HG03565 (cell line): ENCODE measurements at regions not wholly inside any gene's neighbourhood (a gene's known extent, or its start where the extent isn't known, plus 50 kb on each side); places are given as distances from the start of the nearest gene placed in this dataset.
"Not testable (repeated sequence)": the region's sequence is repeated elsewhere in the genome, so short reads cannot be mapped to it uniquely, and the experiment has no call there.

Source experiments
- ATAC-seq: cut with Tn5 transposase; IDR thresholded peaks from one replicate; pipeline ENCODE4 v1.9.1; 2021; ENCODE audit warnings: mild to moderate bottlenecking, moderate library complexity; ENCODE audit not compliant: unreplicated experiment

GRCh38 chr6:1230689-1231605, 81.0 kb upstream of the FOXQ1 start:
- ATAC-seq, result no peak

GRCh38 chr6:1230281-1230680, 81.6 kb upstream of the FOXQ1 start:
- no peak for ATAC-seq

DNA sequence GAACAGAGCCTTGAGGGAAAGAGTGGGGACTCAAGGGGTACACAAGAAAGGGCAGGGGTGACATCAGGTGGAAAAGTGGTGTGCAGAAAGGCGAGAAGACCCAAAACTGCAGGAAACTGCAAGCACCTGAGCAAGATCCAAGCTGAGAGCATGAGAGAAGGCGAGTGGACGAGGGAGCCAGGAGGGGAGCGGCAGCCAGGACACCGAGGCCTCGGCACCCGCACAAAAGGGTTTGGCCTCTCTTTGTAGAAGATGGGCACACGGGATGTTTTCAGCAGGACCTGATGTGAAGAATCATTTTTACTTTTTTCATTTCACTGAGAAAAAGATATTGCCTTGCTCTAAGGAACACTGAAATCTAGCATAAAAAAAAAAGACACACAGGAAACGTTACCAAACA, 82.1 kb upstream of the FOXQ1 start:
- ATAC-seq, result no peak

DNA sequence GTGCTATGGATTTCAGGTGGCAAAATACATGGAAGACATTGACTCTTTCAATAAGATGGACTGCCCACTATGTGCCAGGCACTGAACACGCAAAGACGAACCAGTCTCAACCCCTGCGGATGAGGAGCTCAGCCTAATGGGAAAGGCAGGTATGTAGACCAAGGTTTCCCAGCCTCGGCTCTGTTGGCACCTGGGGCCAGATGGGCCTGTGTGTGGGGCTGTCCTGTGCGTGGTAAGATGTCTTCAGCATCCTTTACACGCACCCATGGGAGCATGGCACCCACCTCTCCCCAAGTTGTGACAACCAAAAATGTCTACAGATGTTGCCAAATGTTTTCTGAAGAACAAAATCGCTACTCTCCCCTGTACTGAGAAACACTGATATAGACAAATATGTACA, 82.6 kb upstream of the FOXQ1 start:
- ATAC-seq, result no peak

- ATAC-seq, result no peak
Measured at GRCh38 chr6:1228754-1229191, 83.1 kb upstream of the FOXQ1 start.

GRCh38 chr6:1227935-1228753, 83.8 kb upstream of the FOXQ1 start:
- no peak for ATAC-seq

DNA sequence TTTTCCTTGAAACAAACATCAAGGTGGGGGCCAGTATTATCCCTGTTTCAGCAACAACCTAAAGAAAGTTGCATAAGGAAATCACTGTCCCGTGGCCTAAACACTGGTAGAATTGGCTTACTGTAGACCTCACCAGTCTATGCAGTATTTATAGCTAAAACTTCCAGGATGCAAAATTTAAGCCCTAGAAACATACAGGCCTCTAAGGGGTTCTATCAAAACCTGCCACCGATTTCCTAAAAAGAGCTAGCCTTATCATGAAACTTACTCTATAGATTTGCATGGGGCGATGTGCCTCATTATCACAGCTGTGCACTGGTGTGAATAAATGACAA, 84.3 kb upstream of the FOXQ1 start:
- ATAC-seq, result no peak

- no peak for ATAC-seq
Measured at GRCh38 chr6:1226277-1227099, 85.4 kb upstream of the FOXQ1 start.

- no peak for ATAC-seq
Measured at GRCh38 chr6:1224514-1224913, 87.4 kb upstream of the FOXQ1 start.

GRCh38 chr6:1222728-1223595, 88.9 kb upstream of the FOXQ1 start:
- no peak for ATAC-seq

- no peak for ATAC-seq
Measured at GRCh38 chr6:1217396-1217795, 94.5 kb upstream of the FOXQ1 start.

DNA sequence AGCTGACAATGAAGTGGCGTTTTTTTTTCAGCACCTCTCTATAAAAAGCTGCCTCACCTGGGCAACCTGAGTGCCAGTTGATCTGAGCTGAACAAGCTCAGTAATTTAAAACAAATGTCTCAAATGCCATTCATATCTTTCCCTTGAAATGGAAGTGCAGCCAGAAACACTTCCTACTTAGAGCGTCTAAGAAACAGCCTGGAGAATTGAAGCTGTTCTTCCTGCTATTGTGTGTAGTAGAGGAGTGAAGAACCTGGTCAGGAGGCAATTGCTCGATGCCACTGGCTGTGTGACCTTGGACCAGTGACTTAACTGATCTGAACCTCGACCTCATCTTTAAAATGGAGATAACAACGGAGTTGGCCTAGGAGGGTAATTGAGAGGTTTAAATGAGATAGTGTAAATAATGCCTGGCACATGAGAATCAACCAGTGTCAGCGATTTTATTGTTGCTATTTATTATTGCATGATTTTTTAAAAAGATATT, 95.4 kb upstream of the FOXQ1 start:
- no peak for ATAC-seq

GRCh38 chr6:1215884-1216487, 95.9 kb upstream of the FOXQ1 start:
- no peak for ATAC-seq

GRCh38 chr6:1215023-1215422, 96.9 kb upstream of the FOXQ1 start:
- no peak for ATAC-seq

- ATAC-seq, result no peak
Measured at GRCh38 chr6:1212919-1213318, 99.0 kb upstream of the FOXQ1 start.

- not testable (repeated sequence) for ATAC-seq
Measured at GRCh38 chr6:1212138-1212537, 99.8 kb upstream of the FOXQ1 start.

DNA sequence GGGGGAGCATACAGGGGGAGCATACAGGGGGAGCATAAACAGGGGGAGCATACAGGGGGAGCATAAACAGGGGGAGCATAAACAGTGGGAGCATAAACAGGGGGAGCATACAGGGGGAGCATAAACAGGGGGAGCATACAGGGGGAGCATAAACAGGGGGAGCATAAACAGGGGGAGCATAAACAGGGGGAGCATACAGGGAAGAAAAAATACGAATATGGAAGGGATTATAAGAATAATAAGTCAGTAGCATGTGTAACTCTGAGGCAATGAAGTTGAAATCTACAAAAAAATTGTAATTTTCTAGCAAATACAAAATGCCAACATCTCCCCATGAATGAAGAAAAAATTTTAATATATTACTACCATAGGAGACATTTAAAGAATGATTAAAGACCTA, 101.3 kb upstream of the FOXQ1 start:
- ATAC-seq, result not testable (repeated sequence)

GRCh38 chr6:1208876-1209275, 103.0 kb upstream of the FOXQ1 start:
- ATAC-seq, result no peak

DNA sequence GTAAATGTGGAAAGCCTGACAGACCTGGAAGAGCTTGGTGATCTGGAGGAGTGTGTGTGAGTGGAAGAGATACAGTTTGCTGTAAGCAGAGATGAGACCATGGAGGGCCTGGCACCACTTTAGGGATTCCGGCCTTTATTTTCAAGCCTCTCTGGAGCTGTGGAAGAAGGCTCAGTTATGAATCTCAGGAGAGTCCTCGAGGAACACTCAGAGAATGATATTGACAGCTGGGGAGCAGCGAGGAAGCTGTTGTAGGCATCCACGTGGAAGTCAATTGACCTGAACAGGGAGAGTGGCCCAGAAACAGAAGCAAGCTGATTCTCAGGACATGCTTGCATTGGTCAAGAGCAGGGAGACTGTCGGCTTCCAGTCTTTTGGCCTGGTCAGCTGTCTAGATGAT, 108.4 kb upstream of the FOXQ1 start:
- ATAC-seq, result no peak

DNA sequence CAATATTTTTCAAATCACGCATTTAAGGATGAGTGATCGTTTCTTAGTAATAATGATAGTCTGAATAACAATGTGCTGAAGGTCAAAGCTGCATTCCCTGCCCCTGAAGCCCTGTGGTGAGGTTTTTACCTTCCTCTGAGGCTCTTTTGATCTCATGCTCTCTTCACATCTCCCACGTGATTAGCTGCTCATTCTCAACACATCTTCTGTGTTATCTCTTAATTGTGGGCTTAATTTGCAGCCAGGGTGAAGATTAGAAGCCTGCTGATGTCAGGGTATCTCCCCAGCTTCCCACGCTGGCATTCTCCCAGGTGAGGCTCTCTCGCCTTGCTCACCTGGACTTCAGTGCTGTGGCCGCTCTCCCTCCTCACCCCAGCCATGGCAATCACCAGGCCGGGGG, 109.7 kb upstream of the FOXQ1 start:
- ATAC-seq, result no peak
